ENCODE measurements at regions not wholly inside any gene's neighbourhood (a gene's known extent, or its start where the extent isn't known, plus 50 kb on each side); places are given as distances from the start of the nearest gene placed in this dataset.

DNA sequence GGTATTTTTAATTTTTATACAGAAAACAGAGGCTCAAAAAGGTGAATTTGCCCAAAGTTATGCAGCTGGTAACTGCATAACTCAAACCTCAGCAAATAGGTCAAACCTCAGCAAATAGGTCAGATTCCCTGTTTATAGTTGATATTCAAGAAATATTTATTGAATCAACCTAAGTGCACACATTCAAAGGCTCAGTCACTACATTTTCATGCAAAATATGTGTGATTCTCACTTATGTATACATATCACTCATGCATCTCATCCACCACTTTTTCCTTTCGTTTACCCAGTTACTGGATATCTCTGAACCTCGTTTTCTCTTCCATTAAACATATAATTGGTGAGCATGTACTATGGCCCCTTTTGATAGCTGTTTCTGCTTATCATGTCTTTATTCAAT, 158.3 kb upstream of the C1orf21 start:
- Histone ChIP-seq H3K27me3 (no peaks in the 10 kb centered on the region), H3K4me1 (no peaks in the 10 kb centered on the region), H3K36me3 (no peaks in the 10 kb centered on the region), H3K4me3 (no peak overlapping the region), H3K9me3 (no peaks in the 10 kb centered on the region), H3K27ac (no peak overlapping the region)
- no peak for DNase-seq (ENCODE audit: extremely low spot score in 2 of 2)
- TF ChIP-seq POLR2AphosphoS5 (IDR thresholded peaks at IDR 0.05; ENCODE audit: insufficient read depth in 1 of 2, low read depth in 1 of 2) = no peak
- TF ChIP-seq, protein P1, sequence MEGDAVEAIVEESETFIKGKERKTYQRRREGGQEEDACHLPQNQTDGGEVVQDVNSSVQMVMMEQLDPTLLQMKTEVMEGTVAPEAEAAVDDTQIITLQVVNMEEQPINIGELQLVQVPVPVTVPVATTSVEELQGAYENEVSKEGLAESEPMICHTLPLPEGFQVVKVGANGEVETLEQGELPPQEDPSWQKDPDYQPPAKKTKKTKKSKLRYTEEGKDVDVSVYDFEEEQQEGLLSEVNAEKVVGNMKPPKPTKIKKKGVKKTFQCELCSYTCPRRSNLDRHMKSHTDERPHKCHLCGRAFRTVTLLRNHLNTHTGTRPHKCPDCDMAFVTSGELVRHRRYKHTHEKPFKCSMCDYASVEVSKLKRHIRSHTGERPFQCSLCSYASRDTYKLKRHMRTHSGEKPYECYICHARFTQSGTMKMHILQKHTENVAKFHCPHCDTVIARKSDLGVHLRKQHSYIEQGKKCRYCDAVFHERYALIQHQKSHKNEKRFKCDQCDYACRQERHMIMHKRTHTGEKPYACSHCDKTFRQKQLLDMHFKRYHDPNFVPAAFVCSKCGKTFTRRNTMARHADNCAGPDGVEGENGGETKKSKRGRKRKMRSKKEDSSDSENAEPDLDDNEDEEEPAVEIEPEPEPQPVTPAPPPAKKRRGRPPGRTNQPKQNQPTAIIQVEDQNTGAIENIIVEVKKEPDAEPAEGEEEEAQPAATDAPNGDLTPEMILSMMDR (IDR thresholded peaks at IDR 0.05) = no peak
- TF ChIP-seq POLR2A (IDR thresholded peaks at IDR 0.05) = no peak
- intact Hi-C loops (cut with DNase I) = loop anchor here (10.0 kb wide), 1 partner anchor 436 kb away; no protein-coding TSS in a partner anchor

GRCh38 chr1:184237588-184237987, 149.2 kb upstream of the C1orf21 start:
- Histone ChIP-seq H3K4me3 (no peak overlapping the region), H3K36me3 (no peaks in the 10 kb centered on the region)
- intact Hi-C loops (cut with DNase I) = no loop called here

DNA sequence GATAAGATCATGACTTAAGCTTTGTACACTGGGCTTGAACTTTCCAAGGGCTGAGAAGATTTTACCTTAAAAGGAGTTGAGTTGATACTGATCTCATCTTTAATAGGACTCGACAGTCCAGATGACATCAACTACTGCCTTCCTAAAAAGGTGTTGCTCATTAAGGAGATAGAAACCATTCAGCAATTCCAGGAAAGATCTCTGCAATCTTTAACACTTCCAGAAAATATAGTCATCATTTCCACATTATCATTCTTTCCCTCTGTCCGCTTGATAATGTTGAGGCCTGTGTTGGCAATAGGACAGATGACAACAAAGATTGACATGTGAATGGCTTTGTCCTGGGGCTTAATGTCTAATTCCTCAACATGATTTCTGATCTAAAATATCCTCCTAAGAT, 145.4 kb upstream of the C1orf21 start:
- H3K4me3 ChIP-seq = no peak overlapping the region
- no peak for DNase-seq (ENCODE audit: extremely low spot score in 2 of 2)
- no peaks in the 10 kb centered on the region for H3K4me1 ChIP-seq
- TF ChIP-seq, protein P1 (IDR thresholded peaks at IDR 0.05) = no peak
- TF ChIP-seq POLR2AphosphoS5 (IDR thresholded peaks at IDR 0.05; ENCODE audit: insufficient read depth in 1 of 2, low read depth in 1 of 2) (no peak), POLR2A (IDR thresholded peaks at IDR 0.05) (no peak)
- no peaks in the 10 kb centered on the region for H3K9me3 ChIP-seq
- H3K27ac ChIP-seq = no peak overlapping the region
- intact Hi-C loops (cut with DNase I) = no loop called here
- H3K27me3 ChIP-seq = no peaks in the 10 kb centered on the region
- no peaks in the 10 kb centered on the region for H3K36me3 ChIP-seq

More at GRCh38 chr1:184237588-184237987, 149.2 kb upstream of the C1orf21 start:
- DNase-seq (ENCODE audit: extremely low spot score in 2 of 2) = no peak
- Histone ChIP-seq H3K9me3 (no peaks in the 10 kb centered on the region), H3K27me3 (no peaks in the 10 kb centered on the region), H3K27ac (no peak overlapping the region), H3K4me1 (no peaks in the 10 kb centered on the region)
- TF ChIP-seq POLR2A (IDR thresholded peaks at IDR 0.05) = no peak
- no peak for TF ChIP-seq POLR2AphosphoS5 (IDR thresholded peaks at IDR 0.05; ENCODE audit: insufficient read depth in 1 of 2, low read depth in 1 of 2)
- TF ChIP-seq, protein P1 (IDR thresholded peaks at IDR 0.05) = no peak

DNA sequence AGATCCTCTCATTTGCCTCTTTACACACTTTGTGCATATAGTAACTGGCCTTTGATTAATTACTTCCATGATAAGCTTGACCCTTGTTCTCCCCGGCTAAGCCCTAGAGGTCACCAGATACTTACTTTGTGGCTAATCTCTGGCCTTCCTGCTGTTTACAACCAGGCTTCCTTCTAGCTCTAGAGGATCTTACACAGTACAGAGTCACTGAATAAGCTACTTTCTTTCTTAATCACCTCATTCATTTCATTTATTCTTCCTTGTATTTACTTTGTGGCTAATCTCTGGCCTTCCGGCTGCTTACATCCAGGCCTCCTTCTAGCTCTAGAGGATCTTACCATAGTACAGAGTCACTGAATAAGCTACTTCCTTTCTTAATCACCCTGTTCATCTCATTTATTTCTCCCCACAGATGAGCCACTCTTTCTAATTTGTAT, 144.3 kb upstream of the C1orf21 start:
- Histone ChIP-seq H3K27ac (no peak overlapping the region), H3K9me3 (no peaks in the 10 kb centered on the region), H3K27me3 (no peaks in the 10 kb centered on the region), H3K36me3 (no peaks in the 10 kb centered on the region), H3K4me3 (no peak overlapping the region), H3K4me1 (no peaks in the 10 kb centered on the region)
- intact Hi-C loops (cut with DNase I) = no loop called here
- no peak for DNase-seq (ENCODE audit: extremely low spot score in 2 of 2)
- TF ChIP-seq, protein P1 (IDR thresholded peaks at IDR 0.05) = no peak
- TF ChIP-seq POLR2AphosphoS5 (IDR thresholded peaks at IDR 0.05; ENCODE audit: insufficient read depth in 1 of 2, low read depth in 1 of 2) (no peak), POLR2A (IDR thresholded peaks at IDR 0.05) (no peak)

GRCh38 chr1:184244962-184245361, 141.9 kb upstream of the C1orf21 start:
- H3K4me3 ChIP-seq = no peak overlapping the region
- DNase-seq (ENCODE audit: extremely low spot score in 2 of 2) = no peak
- H3K4me1 ChIP-seq = no peaks in the 10 kb centered on the region
- no peak for TF ChIP-seq POLR2AphosphoS5 (IDR thresholded peaks at IDR 0.05; ENCODE audit: insufficient read depth in 1 of 2, low read depth in 1 of 2)
- no peak for TF ChIP-seq POLR2A (IDR thresholded peaks at IDR 0.05)
- TF ChIP-seq, protein P1 (IDR thresholded peaks at IDR 0.05) = no peak
- H3K9me3 ChIP-seq = no peaks in the 10 kb centered on the region
- H3K27ac ChIP-seq = no peak overlapping the region
- H3K27me3 ChIP-seq = no peaks in the 10 kb centered on the region
- intact Hi-C loops (cut with DNase I) = no loop called here
- H3K36me3 ChIP-seq = no peaks in the 10 kb centered on the region

Measured in vagina (tissue), 2 donors.